Keratinocyte (primary cell): ENCODE measurements at regions not wholly inside any gene's neighbourhood (a gene's known extent, or its start where the extent isn't known, plus 50 kb on each side); places are given as distances from the start of the nearest gene placed in this dataset.

Experiments
- DNase-seq: peaks from one replicate; pipeline ENCODE4 v3.0.0-alpha.2; 2011; ENCODE audit warnings: low read depth, missing footprints, low spot score
- FAIRE-seq: peaks from 2 replicates; lab custom pipeline; 2011; peaks lifted over from hg19 to GRCh38; lab: Jason Lieb, UNC
- H2AFZ ChIP-seq: 2 replicates; pipeline ENCODE4 v1.6.0; 2012; ENCODE audit warnings: low read length, control low read depth, inconsistent platforms; ENCODE audit not compliant: control insufficient read depth
- H3K27ac ChIP-seq: 2 replicates; pipeline ENCODE4 v1.5.1; 2011; ENCODE audit warnings: low read length; ENCODE audit not compliant: control insufficient read depth, insufficient read depth
- H3K27me3 ChIP-seq: 3 replicates; pipeline ENCODE4 v1.6.0; 2011; ENCODE audit warnings: low read length; ENCODE audit not compliant: control insufficient read depth, insufficient read depth; ENCODE audit errors: extremely low read depth
- H3K36me3 ChIP-seq, 2 experiments: 2 replicates in 1 of 2; 3 replicates in 1 of 2; pipeline ENCODE4 v1.5.1; 2011; ENCODE audit warnings: low read length in 2 of 2, mild to moderate bottlenecking in 1 of 2; ENCODE audit not compliant: control insufficient read depth in 2 of 2, insufficient read depth in 2 of 2; ENCODE audit errors: extremely low read depth in 1 of 2
- H3K4me1 ChIP-seq: 3 replicates; pipeline ENCODE4 v1.5.1; 2011; ENCODE audit warnings: low read length; ENCODE audit not compliant: control insufficient read depth, insufficient read depth; ENCODE audit errors: extremely low read depth
- H3K4me2 ChIP-seq: 3 replicates; pipeline ENCODE4 v1.6.0; 2011; ENCODE audit warnings: low read depth, low read length; ENCODE audit not compliant: control insufficient read depth, insufficient read depth; ENCODE audit errors: extremely low read depth
- H3K4me3 ChIP-seq, 3 experiments: fragments of 200-600 bp in 1 of 3; sonication (generic) in 1 of 3; 2 replicates in 2 of 3; 3 replicates in 1 of 3; pipeline ENCODE4 v1.5.1; 2011 to 2016; ENCODE audit warnings: low read length in 3 of 3, mild to moderate bottlenecking in 3 of 3, control low read depth in 2 of 3, inconsistent platforms in 1 of 3, low read depth in 1 of 3, mixed read lengths in 1 of 3, mixed run types in 1 of 3, moderate library complexity in 1 of 3; ENCODE audit not compliant: control insufficient read depth in 2 of 3, insufficient read depth in 2 of 3; ENCODE audit errors: extremely low read depth in 1 of 3
- H3K79me2 ChIP-seq: 2 replicates; pipeline ENCODE4 v1.6.0; 2012; ENCODE audit warnings: low read length; ENCODE audit not compliant: control insufficient read depth, insufficient read depth
- H3K9ac ChIP-seq: 3 replicates; pipeline ENCODE4 v1.6.0; 2011; ENCODE audit warnings: low read length; ENCODE audit not compliant: control insufficient read depth, insufficient read depth; ENCODE audit errors: extremely low read depth
- H3K9me1 ChIP-seq: 3 replicates; pipeline ENCODE4 v1.6.0; 2011; ENCODE audit warnings: low read length; ENCODE audit not compliant: control insufficient read depth, insufficient read depth; ENCODE audit errors: extremely low read depth
- H3K9me3 ChIP-seq: 2 replicates; pipeline ENCODE4 v1.5.1; 2012; ENCODE audit warnings: low read depth, low read length; ENCODE audit not compliant: control insufficient read depth
- H4K20me1 ChIP-seq: 3 replicates; pipeline ENCODE4 v1.6.0; 2011; ENCODE audit warnings: low read length; ENCODE audit not compliant: control insufficient read depth, insufficient read depth; ENCODE audit errors: extremely low read depth
- CTCF ChIP-seq, 3 experiments: IDR thresholded peaks in 1 of 3; conservative IDR thresholded peaks in 1 of 3; optimal IDR thresholded peaks in 1 of 3; 2 replicates in 2 of 3; 3 replicates in 1 of 3; pipeline versions ENCODE3 to v1.5.1; 2011; ENCODE audit warnings: low read length in 3 of 3, mild to moderate bottlenecking in 3 of 3, moderate library complexity in 2 of 3, control low read depth in 1 of 3, inconsistent platforms in 1 of 3; ENCODE audit not compliant: insufficient read depth in 2 of 3; ENCODE audit errors: extremely low read depth in 1 of 3
- EZH2 ChIP-seq: IDR thresholded peaks from one replicate; pipeline ENCODE4 v1.6.1; 2012; ENCODE audit warnings: inconsistent platforms, mild to moderate bottlenecking, low read length, moderate library complexity
- dilution Hi-C: fragments of 300-500 bp; cut with MboI; formaldehyde crosslinking; loops from one replicate; pipeline ENCODE4 v1.7.0; 2020; ENCODE audit warnings: low sequenced_read_pairs; ENCODE audit not compliant: extremely low pct_ligation_motif_present

GRCh38 chr21:16372586-16372985, 642.8 kb downstream of the USP25 start:
- no peaks in the 10 kb centered on the region for H4K20me1 ChIP-seq
- H3K9ac ChIP-seq, result no peak overlapping the region
- H3K4me3 ChIP-seq, result no peak overlapping the region
- no peaks in the 10 kb centered on the region for H3K9me3 ChIP-seq
- no peak overlapping the region for H3K4me2 ChIP-seq
- H3K4me1 ChIP-seq, result no peaks in the 10 kb centered on the region
- FAIRE-seq, result no peak
- H3K9me1 ChIP-seq, result no peaks in the 10 kb centered on the region
- TF ChIP-seq CTCF (optimal IDR thresholded peaks at IDR 0.05 in 1 of 3, IDR thresholded peaks at IDR 0.05 in 1 of 3, conservative IDR thresholded peaks at IDR 0.05 in 1 of 3; ENCODE audit: extremely low read depth in 1 of 3, insufficient read depth in 2 of 3, low read length in 3 of 3), result no peak
- TF ChIP-seq EZH2, result no peak
- H3K27me3 ChIP-seq, result no peaks in the 10 kb centered on the region
- H3K79me2 ChIP-seq, result no peaks in the 10 kb centered on the region
- DNase-seq, result no peak
- dilution Hi-C loops, result no loop called here
- H2AFZ ChIP-seq, result no peak overlapping the region
- H3K36me3 ChIP-seq, result no peaks in the 10 kb centered on the region
- no peak overlapping the region for H3K27ac ChIP-seq

- no peaks in the 10 kb centered on the region for H3K27me3 ChIP-seq
- H2AFZ ChIP-seq, result no peak overlapping the region
- no peaks in the 10 kb centered on the region for H3K79me2 ChIP-seq
- H3K4me3 ChIP-seq, result no peak overlapping the region
- no peak overlapping the region for H3K9ac ChIP-seq
- no peaks in the 10 kb centered on the region for H4K20me1 ChIP-seq
- no peaks in the 10 kb centered on the region for H3K9me3 ChIP-seq
- no peak for TF ChIP-seq CTCF (optimal IDR thresholded peaks at IDR 0.05 in 1 of 3, IDR thresholded peaks at IDR 0.05 in 1 of 3, conservative IDR thresholded peaks at IDR 0.05 in 1 of 3; ENCODE audit: extremely low read depth in 1 of 3, insufficient read depth in 2 of 3, low read length in 3 of 3)
- TF ChIP-seq EZH2, result no peak
- H3K4me1 ChIP-seq, result no peaks in the 10 kb centered on the region
- H3K27ac ChIP-seq, result no peak overlapping the region
- no peak overlapping the region for H3K4me2 ChIP-seq
- dilution Hi-C loops, result no loop called here
- FAIRE-seq (no peak), DNase-seq (no peak)
- H3K9me1 ChIP-seq, result no peaks in the 10 kb centered on the region
- no peaks in the 10 kb centered on the region for H3K36me3 ChIP-seq
Measured at GRCh38 chr21:16376673-16377072, 646.9 kb downstream of the USP25 start.
